ENCODE measurements at regions not wholly inside any gene's neighbourhood (a gene's known extent, or its start where the extent isn't known, plus 50 kb on each side); places are given as distances from the start of the nearest gene placed in this dataset.

- TF ChIP-seq POLR2AphosphoS5 (IDR thresholded peaks at IDR 0.05; ENCODE audit: borderline replicate concordance, low read depth, low read length) (no peak), EZH2 (IDR thresholded peaks at IDR 0.05) (no peak), FOXP2 (optimal IDR thresholded peaks at IDR 0.05; ENCODE audit: control extremely low read depth, extremely low read length, insufficient read depth) (no peak)
Observed at GRCh38 chr21:31606081-31606874, 53.2 kb upstream of the SOD1 start.

All from SK-N-MC (cell line).